BE2C (cell line): ENCODE measurements at regions not wholly inside any gene's neighbourhood (a gene's known extent, or its start where the extent isn't known, plus 50 kb on each side); places are given as distances from the start of the nearest gene placed in this dataset.

Experiments used
- DNase-seq: peaks from one replicate; pipeline ENCODE4 v3.0.0-alpha.2; 2020
- H3K27me3 ChIP-seq: fragments of 250-450 bp; sonication (Bioruptor Pico); 2 replicates; pipeline ENCODE4 v1.5.1; 2020; ENCODE audit warnings: mild to moderate bottlenecking
- H3K36me3 ChIP-seq: fragments of 250-450 bp; sonication (Bioruptor Pico); 2 replicates; pipeline ENCODE4 v1.5.1; 2020; ENCODE audit warnings: mild to moderate bottlenecking
- H3K4me1 ChIP-seq: fragments of 250-450 bp; sonication (Bioruptor Pico); 2 replicates; pipeline ENCODE4 v1.5.1; 2020
- H3K4me3 ChIP-seq: 2 replicates; pipeline ENCODE4 v1.5.1; 2011; ENCODE audit warnings: low read depth, low read length
- H3K9me3 ChIP-seq: fragments of 250-450 bp; sonication (Bioruptor Pico); 2 replicates; pipeline ENCODE4 v1.5.1; 2020
- CTCF ChIP-seq: IDR thresholded peaks from 2 replicates; pipeline ENCODE4 v1.5.1; 2012; ENCODE audit warnings: mild to moderate bottlenecking, low read depth, low read length

DNA sequence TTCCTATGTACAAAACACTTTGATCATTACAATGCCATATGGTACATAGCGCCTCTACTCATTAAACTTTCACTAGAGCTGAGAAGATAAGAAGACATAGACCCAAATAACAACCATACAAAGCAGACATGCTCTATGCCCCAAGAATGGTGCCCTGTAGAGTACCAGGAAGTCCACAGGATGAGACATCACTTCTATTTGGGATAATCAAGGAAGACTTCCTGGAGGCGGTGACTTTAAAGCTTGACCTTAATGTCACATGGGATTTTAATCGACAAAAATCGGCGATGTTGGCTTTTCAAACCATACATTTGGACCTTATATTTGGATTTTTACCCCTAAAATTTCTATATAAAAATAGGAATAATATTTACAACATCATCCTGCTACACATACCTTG is 224.3 kb upstream of the MAP3K1 start:
- DNase-seq: no peak
- no peak for TF ChIP-seq CTCF
- Histone ChIP-seq H3K4me1 (peaks cover 9% of the 10 kb centered on the region), H3K9me3 (no peaks in the 10 kb centered on the region), H3K36me3 (no peaks in the 10 kb centered on the region), H3K27me3 (no peaks in the 10 kb centered on the region), H3K4me3 (no peak overlapping the region)

GRCh38 chr5:56589481-56589860 is 225.9 kb upstream of the MAP3K1 start:
- Histone ChIP-seq H3K27me3 (no peaks in the 10 kb centered on the region), H3K4me3 (no peak overlapping the region), H3K4me1 (peaks cover 13% of the 10 kb centered on the region), H3K9me3 (no peaks in the 10 kb centered on the region; the same call in 1 of the 2 replicates), H3K36me3 (no peaks in the 10 kb centered on the region)
- TF ChIP-seq CTCF: no peak
- DNase-seq: no peak

- H3K4me3 ChIP-seq: no peak overlapping the region
- H3K9me3 ChIP-seq: no peaks in the 10 kb centered on the region; the same call in 1 of the 2 replicates
- H3K4me1 ChIP-seq: peaks cover 13% of the 10 kb centered on the region
- TF ChIP-seq CTCF: no peak
- H3K36me3 ChIP-seq: no peaks in the 10 kb centered on the region
- no peaks in the 10 kb centered on the region for H3K27me3 ChIP-seq
- DNase-seq: no peak
These were observed 226.5 kb upstream of the MAP3K1 start for GRCh38 chr5:56588636-56589480.

- Histone ChIP-seq H3K9me3 (no peaks in the 10 kb centered on the region; the same call in 1 of the 2 replicates), H3K4me3 (no peak overlapping the region), H3K4me1 (peaks cover 13% of the 10 kb centered on the region), H3K36me3 (no peaks in the 10 kb centered on the region), H3K27me3 (no peaks in the 10 kb centered on the region)
- no peak for TF ChIP-seq CTCF
- DNase-seq: no peak
These were observed 227.2 kb upstream of the MAP3K1 start for GRCh38 chr5:56588131-56588487.

DNA sequence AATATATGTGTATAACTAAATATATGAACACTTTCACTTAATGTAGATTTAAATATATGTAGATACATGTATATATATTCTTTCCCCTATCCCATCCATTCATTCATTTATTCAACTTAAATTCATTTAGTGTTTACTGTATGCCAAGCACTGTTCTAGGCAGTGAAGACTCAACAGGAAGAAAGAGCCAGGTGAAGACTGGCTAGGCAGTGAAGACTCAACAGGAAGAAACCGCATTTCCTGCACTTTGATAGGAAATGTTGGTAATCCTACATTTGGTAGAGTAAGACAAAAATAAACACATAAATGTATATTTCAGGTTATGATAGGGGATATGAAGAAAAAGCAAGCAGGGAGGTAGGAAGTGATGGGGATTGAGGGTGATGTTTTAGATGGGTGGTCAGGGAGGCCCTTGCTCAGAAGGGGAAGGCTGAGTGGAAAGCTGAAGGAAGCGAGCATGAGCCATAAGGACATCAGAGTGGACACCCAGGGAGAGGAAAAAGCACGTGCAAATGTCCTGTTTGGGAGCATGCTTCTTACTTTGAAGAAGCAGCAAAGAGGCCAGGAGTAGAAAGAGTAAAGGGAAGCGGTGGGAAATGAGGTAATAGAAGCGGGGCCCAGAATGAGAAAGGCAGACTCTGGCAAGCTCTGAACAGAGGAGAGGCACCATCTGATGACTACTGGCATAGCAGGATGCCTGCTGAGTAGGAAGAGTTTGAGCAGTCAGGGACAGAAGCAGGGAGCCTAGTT is 227.8 kb upstream of the MAP3K1 start:
- no peak for DNase-seq
- no peak overlapping the region for H3K4me3 ChIP-seq
- TF ChIP-seq CTCF: no peak
- H3K36me3 ChIP-seq: no peaks in the 10 kb centered on the region
- no peaks in the 10 kb centered on the region; the same call in 1 of the 2 replicates for H3K9me3 ChIP-seq
- peaks cover 13% of the 10 kb centered on the region for H3K4me1 ChIP-seq
- no peaks in the 10 kb centered on the region for H3K27me3 ChIP-seq
